ENCODE measurements at regions not wholly inside any gene's neighbourhood (a gene's known extent, or its start where the extent isn't known, plus 50 kb on each side); places are given as distances from the start of the nearest gene placed in this dataset.
"Not testable (repeated sequence)": the region's sequence is repeated elsewhere in the genome, so short reads cannot be mapped to it uniquely, and the experiment has no call there.

- DNase-seq (ENCODE audit: low read depth in 1 of 2, low spot score in 1 of 2) = no peak
Observed at GRCh38 chr2:136288249-136288648, 170.3 kb upstream of the CXCR4 start.

GRCh38 chr2:136286423-136286822 is 168.5 kb upstream of the CXCR4 start:
- no peak for DNase-seq (ENCODE audit: low read depth in 1 of 2, low spot score in 1 of 2)

GRCh38 chr2:136284226-136285119 is 166.5 kb upstream of the CXCR4 start:
- DNase-seq (ENCODE audit: low read depth in 1 of 2, low spot score in 1 of 2) = no peak

GRCh38 chr2:136282251-136282650 is 164.3 kb upstream of the CXCR4 start:
- no peak for DNase-seq (ENCODE audit: low read depth in 1 of 2, low spot score in 1 of 2)

GRCh38 chr2:136281281-136282114 is 163.5 kb upstream of the CXCR4 start:
- peak in 1 of 2 donors; percentile 12 for DNase-seq (ENCODE audit: low read depth in 1 of 2, low spot score in 1 of 2)

- DNase-seq (ENCODE audit: low read depth in 1 of 2, low spot score in 1 of 2) = not testable (repeated sequence)
Observed at GRCh38 chr2:136266346-136266745, 148.4 kb upstream of the CXCR4 start.

- no peak for DNase-seq (ENCODE audit: low read depth in 1 of 2, low spot score in 1 of 2)
Observed at GRCh38 chr2:136259551-136259950, 141.6 kb upstream of the CXCR4 start.

GRCh38 chr2:136257893-136258292 is 139.9 kb upstream of the CXCR4 start:
- DNase-seq (ENCODE audit: low read depth in 1 of 2, low spot score in 1 of 2) = no peak

GRCh38 chr2:136255648-136256461 is 137.9 kb upstream of the CXCR4 start:
- no peak for DNase-seq (ENCODE audit: low read depth in 1 of 2, low spot score in 1 of 2)

GRCh38 chr2:136255127-136255526 is 137.2 kb upstream of the CXCR4 start:
- DNase-seq (ENCODE audit: low read depth in 1 of 2, low spot score in 1 of 2) = no peak

GRCh38 chr2:136254681-136255080 is 136.7 kb upstream of the CXCR4 start:
- no peak for DNase-seq (ENCODE audit: low read depth in 1 of 2, low spot score in 1 of 2)

- no peak for DNase-seq (ENCODE audit: low read depth in 1 of 2, low spot score in 1 of 2)
Observed at GRCh38 chr2:136253288-136254004, 135.5 kb upstream of the CXCR4 start.

GRCh38 chr2:136251885-136252585 is 134.1 kb upstream of the CXCR4 start:
- DNase-seq (ENCODE audit: low read depth in 1 of 2, low spot score in 1 of 2) = no peak

GRCh38 chr2:136251197-136251884 is 133.4 kb upstream of the CXCR4 start:
- no peak for DNase-seq (ENCODE audit: low read depth in 1 of 2, low spot score in 1 of 2)

- DNase-seq (ENCODE audit: low read depth in 1 of 2, low spot score in 1 of 2) = no peak
Observed at GRCh38 chr2:136250131-136250530, 132.2 kb upstream of the CXCR4 start.

GRCh38 chr2:136248907-136249306 is 131.0 kb upstream of the CXCR4 start:
- no peak for DNase-seq (ENCODE audit: low read depth in 1 of 2, low spot score in 1 of 2)

- no peak for DNase-seq (ENCODE audit: low read depth in 1 of 2, low spot score in 1 of 2)
Observed at GRCh38 chr2:136248242-136248641, 130.3 kb upstream of the CXCR4 start.

GRCh38 chr2:136247204-136247950 is 129.4 kb upstream of the CXCR4 start:
- DNase-seq (ENCODE audit: low read depth in 1 of 2, low spot score in 1 of 2) = no peak
